ENCODE measurements at regions not wholly inside any gene's neighbourhood (a gene's known extent, or its start where the extent isn't known, plus 50 kb on each side); places are given as distances from the start of the nearest gene placed in this dataset.

DNA sequence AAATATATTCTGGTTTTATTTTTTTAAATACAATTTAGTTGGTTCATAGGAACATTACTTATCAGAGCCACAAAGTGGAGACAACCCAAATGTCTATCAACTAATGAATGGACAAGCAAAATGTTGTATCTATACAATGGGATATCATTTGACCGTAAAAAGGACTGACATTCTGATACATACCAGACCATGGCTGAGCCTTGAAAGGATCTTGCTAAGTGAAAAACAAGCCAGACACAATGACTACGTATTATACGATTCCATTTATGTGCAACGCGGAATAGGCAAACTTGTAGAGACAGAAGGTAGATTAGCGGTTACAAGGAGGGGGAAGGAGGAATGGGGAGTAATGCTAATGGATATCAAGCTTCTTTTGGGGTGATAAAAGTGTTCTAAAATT is 621.6 kb downstream of the BNC2 start:
- H3K9me3 ChIP-seq (ENCODE audit: low read depth), result no peaks in the 10 kb centered on the region
- H3K27me3 ChIP-seq, result no peaks in the 10 kb centered on the region
- no peak for DNase-seq (ENCODE audit: low spot score)
- no peaks in the 10 kb centered on the region for H3K36me3 ChIP-seq (replicated peaks; ENCODE audit: insufficient read depth, low read depth)
- no peak overlapping the region for H3K4me3 ChIP-seq
- no peak overlapping the region for H2AFZ ChIP-seq
- H4K20me1 ChIP-seq (ENCODE audit: insufficient read depth, poor library complexity, severe bottlenecking), result no peaks in the 10 kb centered on the region
- H3K4me2 ChIP-seq, result no peak overlapping the region
- H3K79me2 ChIP-seq, result no peaks in the 10 kb centered on the region
- H3K4me1 ChIP-seq (ENCODE audit: insufficient read depth), result peaks cover 18% of the 10 kb centered on the region
- WGBS (ENCODE audit: low lambda C conversion rate, missing lambda C conversion rate), result 65% methylated on average over 6 of the region's 6 CpGs
- H3K27ac ChIP-seq, result no peak overlapping the region
- no peaks in the 10 kb centered on the region for H3K9me2 ChIP-seq (replicated peaks; ENCODE audit: insufficient read depth)
- no peak for TF ChIP-seq EZH2 (IDR thresholded peaks at IDR 0.05; ENCODE audit: borderline replicate concordance)

DNA sequence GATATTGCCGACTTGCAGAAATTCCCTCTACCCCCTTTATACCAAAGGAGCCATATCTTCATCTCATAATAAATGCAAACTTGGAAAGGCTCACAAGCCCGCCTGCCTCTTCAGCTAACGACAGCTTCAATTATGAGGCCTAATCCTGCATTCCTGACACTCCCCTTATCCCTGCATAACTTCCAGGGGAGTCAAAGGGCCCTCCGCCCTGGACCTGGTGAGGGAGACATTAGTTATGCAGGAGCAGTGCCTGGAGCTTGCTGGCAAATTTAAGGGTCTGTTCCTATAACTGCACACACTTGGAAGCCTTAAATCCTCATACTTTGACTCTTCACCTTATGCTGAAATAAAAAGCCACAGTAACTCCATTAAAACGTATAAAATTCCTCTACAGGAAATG is 617.9 kb downstream of the BNC2 start:
- no peak overlapping the region for H2AFZ ChIP-seq
- H3K9me2 ChIP-seq (replicated peaks; ENCODE audit: insufficient read depth), result no peaks in the 10 kb centered on the region
- H3K79me2 ChIP-seq, result no peaks in the 10 kb centered on the region
- no peak for TF ChIP-seq EZH2 (IDR thresholded peaks at IDR 0.05; ENCODE audit: borderline replicate concordance)
- TF ChIP-seq, protein P1, sequence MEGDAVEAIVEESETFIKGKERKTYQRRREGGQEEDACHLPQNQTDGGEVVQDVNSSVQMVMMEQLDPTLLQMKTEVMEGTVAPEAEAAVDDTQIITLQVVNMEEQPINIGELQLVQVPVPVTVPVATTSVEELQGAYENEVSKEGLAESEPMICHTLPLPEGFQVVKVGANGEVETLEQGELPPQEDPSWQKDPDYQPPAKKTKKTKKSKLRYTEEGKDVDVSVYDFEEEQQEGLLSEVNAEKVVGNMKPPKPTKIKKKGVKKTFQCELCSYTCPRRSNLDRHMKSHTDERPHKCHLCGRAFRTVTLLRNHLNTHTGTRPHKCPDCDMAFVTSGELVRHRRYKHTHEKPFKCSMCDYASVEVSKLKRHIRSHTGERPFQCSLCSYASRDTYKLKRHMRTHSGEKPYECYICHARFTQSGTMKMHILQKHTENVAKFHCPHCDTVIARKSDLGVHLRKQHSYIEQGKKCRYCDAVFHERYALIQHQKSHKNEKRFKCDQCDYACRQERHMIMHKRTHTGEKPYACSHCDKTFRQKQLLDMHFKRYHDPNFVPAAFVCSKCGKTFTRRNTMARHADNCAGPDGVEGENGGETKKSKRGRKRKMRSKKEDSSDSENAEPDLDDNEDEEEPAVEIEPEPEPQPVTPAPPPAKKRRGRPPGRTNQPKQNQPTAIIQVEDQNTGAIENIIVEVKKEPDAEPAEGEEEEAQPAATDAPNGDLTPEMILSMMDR (IDR thresholded peaks at IDR 0.05; ENCODE audit: poor library complexity), result no peak
- TF ChIP-seq EZH2phosphoT487 (IDR thresholded peaks at IDR 0.05; ENCODE audit: low read depth, severe bottlenecking, unreplicated experiment), result no peak
- no peak for DNase-seq (ENCODE audit: low spot score)
- H4K20me1 ChIP-seq (ENCODE audit: insufficient read depth, poor library complexity, severe bottlenecking), result no peaks in the 10 kb centered on the region
- H3K9me3 ChIP-seq (ENCODE audit: low read depth), result no peaks in the 10 kb centered on the region
- H3K4me3 ChIP-seq, result no peak overlapping the region
- no peaks in the 10 kb centered on the region for H3K27me3 ChIP-seq
- peaks cover 18% of the 10 kb centered on the region for H3K4me1 ChIP-seq (ENCODE audit: insufficient read depth)
- H3K27ac ChIP-seq, result peak overlapping the region; percentile 20
- WGBS (ENCODE audit: low lambda C conversion rate, missing lambda C conversion rate), result 37% methylated on average over 5 of the region's 5 CpGs
- H3K4me2 ChIP-seq, result no peak overlapping the region
- H3K36me3 ChIP-seq (replicated peaks; ENCODE audit: insufficient read depth, low read depth), result no peaks in the 10 kb centered on the region

DNA sequence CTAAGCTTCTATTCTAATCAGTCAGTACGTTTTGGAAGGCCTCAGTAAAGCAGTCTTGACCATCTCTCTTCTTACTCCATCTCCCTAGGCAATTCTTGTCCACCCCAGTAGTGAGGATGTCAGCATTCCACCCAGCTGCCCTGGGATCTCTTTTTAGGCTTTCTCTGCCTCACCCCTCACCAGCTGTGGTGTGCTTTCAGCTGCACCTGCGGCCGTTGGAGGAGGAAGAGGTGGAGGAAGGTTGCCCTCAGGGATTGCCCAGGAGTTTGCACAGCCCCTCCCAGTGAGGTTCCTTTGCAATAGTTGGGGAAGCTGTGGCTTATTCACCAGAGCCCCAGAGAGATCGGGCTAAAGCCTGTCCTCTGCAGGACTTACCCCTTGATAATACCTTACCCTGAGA is 615.8 kb downstream of the BNC2 start:
- Histone ChIP-seq H3K4me1 (ENCODE audit: insufficient read depth) (peaks cover 18% of the 10 kb centered on the region), H4K20me1 (ENCODE audit: insufficient read depth, poor library complexity, severe bottlenecking) (no peaks in the 10 kb centered on the region), H3K79me2 (no peaks in the 10 kb centered on the region), H3K36me3 (replicated peaks; ENCODE audit: insufficient read depth, low read depth) (no peaks in the 10 kb centered on the region), H3K27ac (no peak overlapping the region), H3K27me3 (no peaks in the 10 kb centered on the region), H3K4me2 (no peak overlapping the region), H2AFZ (no peak overlapping the region), H3K9me3 (ENCODE audit: low read depth) (no peaks in the 10 kb centered on the region), H3K9me2 (replicated peaks; ENCODE audit: insufficient read depth) (no peaks in the 10 kb centered on the region), H3K4me3 (no peak overlapping the region)
- 74% methylated on average over 4 of the region's 4 CpGs for WGBS (ENCODE audit: low lambda C conversion rate, missing lambda C conversion rate)
- no peak for DNase-seq (ENCODE audit: low spot score)
- TF ChIP-seq EZH2phosphoT487 (IDR thresholded peaks at IDR 0.05; ENCODE audit: low read depth, severe bottlenecking, unreplicated experiment) (no peak), EZH2 (IDR thresholded peaks at IDR 0.05; ENCODE audit: borderline replicate concordance) (no peak)
- TF ChIP-seq, protein P1 (IDR thresholded peaks at IDR 0.05; ENCODE audit: poor library complexity), result no peak

DNA sequence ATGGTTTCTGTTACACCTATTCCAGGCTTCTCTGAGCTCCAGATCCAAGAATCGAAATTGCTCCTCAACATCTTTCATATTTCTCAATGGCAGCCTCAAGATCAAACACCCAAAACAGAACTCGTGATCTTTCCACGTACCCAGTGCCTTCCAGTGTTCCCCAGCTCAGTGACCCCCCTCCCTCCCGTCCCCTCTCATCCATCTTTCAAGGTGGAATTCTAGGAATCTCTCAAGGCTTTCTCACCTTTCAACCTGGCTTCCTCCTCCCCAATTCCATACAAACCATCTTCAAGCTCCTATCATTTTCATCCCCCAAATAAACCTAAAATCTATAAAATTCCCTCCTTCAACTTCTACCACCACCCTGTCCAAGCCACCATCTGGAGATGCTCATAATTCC is 615.3 kb downstream of the BNC2 start:
- WGBS (ENCODE audit: low lambda C conversion rate, missing lambda C conversion rate), result 91% methylated on average over 3 of the region's 4 CpGs
- no peak for DNase-seq (ENCODE audit: low spot score)
- Histone ChIP-seq H3K9me3 (ENCODE audit: low read depth) (no peaks in the 10 kb centered on the region), H3K27me3 (no peaks in the 10 kb centered on the region), H3K27ac (no peak overlapping the region), H3K4me2 (no peak overlapping the region), H3K79me2 (no peaks in the 10 kb centered on the region), H4K20me1 (ENCODE audit: insufficient read depth, poor library complexity, severe bottlenecking) (no peaks in the 10 kb centered on the region), H3K4me1 (ENCODE audit: insufficient read depth) (peaks cover 18% of the 10 kb centered on the region), H3K9me2 (replicated peaks; ENCODE audit: insufficient read depth) (no peaks in the 10 kb centered on the region), H2AFZ (no peak overlapping the region), H3K4me3 (no peak overlapping the region), H3K36me3 (replicated peaks; ENCODE audit: insufficient read depth, low read depth) (no peaks in the 10 kb centered on the region)
- TF ChIP-seq EZH2 (IDR thresholded peaks at IDR 0.05; ENCODE audit: borderline replicate concordance), result no peak
- no peak for TF ChIP-seq EZH2phosphoT487 (IDR thresholded peaks at IDR 0.05; ENCODE audit: low read depth, severe bottlenecking, unreplicated experiment)
- TF ChIP-seq, protein P1 (IDR thresholded peaks at IDR 0.05; ENCODE audit: poor library complexity), result no peak
